GM21515 (cell line): ENCODE measurements at regions not wholly inside any gene's neighbourhood (a gene's known extent, or its start where the extent isn't known, plus 50 kb on each side); places are given as distances from the start of the nearest gene placed in this dataset.
"Not testable (repeated sequence)": the region's sequence is repeated elsewhere in the genome, so short reads cannot be mapped to it uniquely, and the experiment has no call there.

Source experiments
- ATAC-seq: cut with Tn5 transposase; IDR thresholded peaks from one replicate; pipeline ENCODE4 v1.9.1; 2021; ENCODE audit not compliant: unreplicated experiment

GRCh38 chr4:10853196-10853595 lies 168.6 kb upstream of the CLNK start:
- ATAC-seq, result no peak

GRCh38 chr4:10841697-10842096 lies 157.1 kb upstream of the CLNK start:
- ATAC-seq, result no peak

- ATAC-seq, result no peak
These were observed 152.6 kb upstream of the CLNK start for GRCh38 chr4:10837151-10837550.

GRCh38 chr4:10832806-10833628 lies 148.4 kb upstream of the CLNK start:
- no peak for ATAC-seq

- ATAC-seq, result no peak
These were observed 147.3 kb upstream of the CLNK start for GRCh38 chr4:10831727-10832408.

- ATAC-seq, result not testable (repeated sequence)
These were observed 144.5 kb upstream of the CLNK start for GRCh38 chr4:10828918-10829538.

GRCh38 chr4:10821826-10822225 lies 137.3 kb upstream of the CLNK start:
- no peak for ATAC-seq

GRCh38 chr4:10816571-10816970 lies 132.0 kb upstream of the CLNK start:
- ATAC-seq, result no peak

- no peak for ATAC-seq
These were observed 127.4 kb upstream of the CLNK start for GRCh38 chr4:10811991-10812390.

- no peak for ATAC-seq
These were observed 125.8 kb upstream of the CLNK start for GRCh38 chr4:10810411-10810810.

- no peak for ATAC-seq
These were observed 125.3 kb upstream of the CLNK start for GRCh38 chr4:10809905-10810304.

- ATAC-seq, result no peak
These were observed 124.0 kb upstream of the CLNK start for GRCh38 chr4:10808591-10808990.

- no peak for ATAC-seq
These were observed 122.5 kb upstream of the CLNK start for GRCh38 chr4:10806953-10807645.

GRCh38 chr4:10803713-10804343 lies 119.3 kb upstream of the CLNK start:
- ATAC-seq, result no peak

GRCh38 chr4:10787365-10787764 lies 102.8 kb upstream of the CLNK start:
- ATAC-seq, result no peak

- no peak for ATAC-seq
These were observed 100.1 kb upstream of the CLNK start for GRCh38 chr4:10784621-10785020.

- no peak for ATAC-seq
These were observed 98.8 kb upstream of the CLNK start for GRCh38 chr4:10783351-10783750.

GRCh38 chr4:10781805-10782204 lies 97.2 kb upstream of the CLNK start:
- no peak for ATAC-seq

GRCh38 chr4:10780803-10781202 lies 96.2 kb upstream of the CLNK start:
- not testable (repeated sequence) for ATAC-seq

GRCh38 chr4:10775132-10775531 lies 90.6 kb upstream of the CLNK start:
- ATAC-seq, result not testable (repeated sequence)

- ATAC-seq, result no peak
These were observed 89.1 kb upstream of the CLNK start for GRCh38 chr4:10773656-10774055.
